NCI-H524 (cell line): ENCODE measurements at regions not wholly inside any gene's neighbourhood (a gene's known extent, or its start where the extent isn't known, plus 50 kb on each side); places are given as distances from the start of the nearest gene placed in this dataset.

ENCODE experiments used
- DNase-seq, 2 experiments: peaks; one replicate each; lab custom pipeline; 2025; lab: John Stamatoyannopoulos, UW

GRCh38 chr4:38189445-38189844 lies 229.2 kb downstream of the PTTG2 start:
- no peak for DNase-seq

- DNase-seq: no peak
Observed at GRCh38 chr4:38190717-38191178, 230.6 kb downstream of the PTTG2 start.

- no peak for DNase-seq
Observed at GRCh38 chr4:38192516-38192915, 232.3 kb downstream of the PTTG2 start.

GRCh38 chr4:38193236-38193863 lies 233.2 kb downstream of the PTTG2 start:
- DNase-seq: no peak

- peak in 1 of 2 experiments; percentile 35 for DNase-seq
Observed at GRCh38 chr4:38194047-38194602, 233.9 kb downstream of the PTTG2 start.

GRCh38 chr4:38195486-38195885 lies 235.3 kb downstream of the PTTG2 start:
- DNase-seq: no peak

- no peak for DNase-seq
Observed at GRCh38 chr4:38195911-38196310, 235.7 kb downstream of the PTTG2 start.

GRCh38 chr4:38202242-38202641 lies 242.0 kb downstream of the PTTG2 start:
- DNase-seq: no peak

- DNase-seq: no peak
Observed at GRCh38 chr4:38203609-38204008, 243.4 kb downstream of the PTTG2 start.

GRCh38 chr4:38204339-38205035 lies 244.3 kb downstream of the PTTG2 start:
- DNase-seq: no peak

GRCh38 chr4:38205261-38205660 lies 245.1 kb downstream of the PTTG2 start:
- no peak for DNase-seq

GRCh38 chr4:38207110-38207457 lies 246.9 kb downstream of the PTTG2 start:
- DNase-seq: no peak

GRCh38 chr4:38209654-38210053 lies 249.5 kb downstream of the PTTG2 start:
- no peak for DNase-seq

GRCh38 chr4:38210396-38211114 lies 250.4 kb downstream of the PTTG2 start:
- DNase-seq: no peak

GRCh38 chr4:38211885-38212284 lies 251.7 kb downstream of the PTTG2 start:
- no peak for DNase-seq

GRCh38 chr4:38213083-38213805 lies 253.0 kb downstream of the PTTG2 start:
- DNase-seq: no peak

GRCh38 chr4:38222892-38223291 lies 262.7 kb downstream of the PTTG2 start:
- DNase-seq: no peak

GRCh38 chr4:38223306-38223705 lies 263.1 kb downstream of the PTTG2 start:
- DNase-seq: no peak

- no peak for DNase-seq
Observed at GRCh38 chr4:38223782-38224236, 263.6 kb downstream of the PTTG2 start.

- no peak for DNase-seq
Observed at GRCh38 chr4:38224850-38225249, 264.7 kb downstream of the PTTG2 start.

- DNase-seq: no peak
Observed at GRCh38 chr4:38226170-38226569, 266.0 kb downstream of the PTTG2 start.
